ENCODE measurements at regions not wholly inside any gene's neighbourhood (a gene's known extent, or its start where the extent isn't known, plus 50 kb on each side); places are given as distances from the start of the nearest gene placed in this dataset.

GRCh38 chrX:145715641-145716138, 101.9 kb upstream of the SLITRK2 start:
- CTCF ChIA-PET (ENCODE audit: low intra/inter-chr PET ratio): no interaction called here
- ATAC-seq (no peak), FAIRE-seq (no peak), DNase-seq (ENCODE audit: extremely low read depth in 1 of 4, low spot score in 3 of 4) (no peak)
- Histone ChIP-seq H4K20me1 (replicated peaks; ENCODE audit: control insufficient read depth, insufficient read depth, low read length) (no peaks in the 10 kb centered on the region), H3K4me1 (replicated peaks in 1 of 2; ENCODE audit: control insufficient read depth in 2 of 2, insufficient read depth in 2 of 2, low read length in 2 of 2) (no peaks in the 10 kb centered on the region), H3K36me3 (ENCODE audit: control insufficient read depth, insufficient read depth, low read length) (no peaks in the 10 kb centered on the region), H3K27me3 (ENCODE audit: control insufficient read depth in 2 of 2, insufficient read depth in 2 of 2, low read length in 2 of 2) (no peaks in the 10 kb centered on the region), H3K9me1 (ENCODE audit: control insufficient read depth, insufficient read depth, low read length) (no peaks in the 10 kb centered on the region), H2AFZ (ENCODE audit: low read depth, low read length) (no peak overlapping the region), H3K4me2 (ENCODE audit: insufficient read depth, low read length) (no peak overlapping the region), H3K79me2 (ENCODE audit: control insufficient read depth, insufficient read depth, low read length) (no peaks in the 10 kb centered on the region), H3K4me3 (no peak overlapping the region), H3K9me3 (replicated peaks; ENCODE audit: control insufficient read depth, insufficient read depth, low read depth, low read length) (no peaks in the 10 kb centered on the region), H3K27ac (ENCODE audit: extremely low read depth, low read depth, low read length) (no peak overlapping the region), H3K9ac (ENCODE audit: insufficient read depth in 1 of 2, low read depth in 2 of 2, low read length in 2 of 2) (no peak overlapping the region)
- WGBS (ENCODE audit: insufficient coverage, low coverage, missing lambda C conversion rate): 0% methylated on average over 3 of the region's 5 CpGs
- intact Hi-C loops (cut with micrococcal nuclease) (no loop called here), in situ Hi-C loops (cut with MboI) (no loop called here)
- no TSS peak for BruUV-seq (replicated peaks)
- POLR2A ChIA-PET: no interaction called here
- TF ChIP-seq CHD7 (IDR thresholded peaks at IDR 0.05; ENCODE audit: low read depth, low read length) (no peak), PTBP1 (IDR thresholded peaks at IDR 0.05; ENCODE audit: low read depth, low read length) (no peak), ASH1L (IDR thresholded peaks at IDR 0.05; ENCODE audit: borderline replicate concordance, low read depth, partially characterized antibody) (no peak), HDAC6 (IDR thresholded peaks at IDR 0.05; ENCODE audit: low read depth, low read length) (no peak), ZNF277 (CRISPR knock-in tag; IDR thresholded peaks at IDR 0.05; ENCODE audit: borderline replicate concordance) (no peak), MCM7 (IDR thresholded peaks at IDR 0.05) (no peak), KAT2B (IDR thresholded peaks at IDR 0.05; ENCODE audit: low read depth, low read length) (no peak), SIN3B (IDR thresholded peaks at IDR 0.05; ENCODE audit: low read depth) (no peak), OTX1 (CRISPR knock-in tag; IDR thresholded peaks at IDR 0.05) (no peak), GTF2E2 (tag; IDR thresholded peaks at IDR 0.05) (no peak), MYC (IDR thresholded peaks at IDR 0.05; ENCODE audit: low read depth, low read length) (no peak), MYC (CRISPR knock-in tag; IDR thresholded peaks at IDR 0.05; ENCODE audit: borderline replicate concordance, low read depth) (no peak)
